Loucy (cell line): ENCODE measurements at regions not wholly inside any gene's neighbourhood (a gene's known extent, or its start where the extent isn't known, plus 50 kb on each side); places are given as distances from the start of the nearest gene placed in this dataset.

Experiments used
- H2AFZ ChIP-seq: fragments of 200-600 bp; sonication (generic); 2 replicates; pipeline ENCODE4 v1.6.0; 2016; ENCODE audit warnings: antibody characterized with exemption, mild to moderate bottlenecking, low read length, moderate library complexity
- H3F3A ChIP-seq: fragments of 200-600 bp; 2 replicates; pipeline ENCODE4 v1.6.0; 2016; ENCODE audit warnings: antibody characterized with exemption, low read depth, mild to moderate bottlenecking
- H3K27me3 ChIP-seq: fragments of 200-600 bp; sonication (generic); 2 replicates; pipeline ENCODE4 v1.6.1; 2014; ENCODE audit warnings: low read length, mild to moderate bottlenecking; ENCODE audit not compliant: insufficient read depth, poor library complexity, severe bottlenecking
- H3K36me3 ChIP-seq: fragments of 200-600 bp; sonication (generic); 2 replicates; pipeline ENCODE4 v1.6.1; 2016; ENCODE audit warnings: low read length; ENCODE audit not compliant: insufficient read depth
- H3K4me1 ChIP-seq: fragments of 200-600 bp; sonication (generic); 2 replicates; pipeline ENCODE4 v1.5.1; 2014; ENCODE audit warnings: low read length, mild to moderate bottlenecking; ENCODE audit not compliant: insufficient read depth, poor library complexity, severe bottlenecking
- H3K4me2 ChIP-seq: fragments of 200-600 bp; sonication (generic); 2 replicates; pipeline ENCODE4 v1.6.0; 2014; ENCODE audit warnings: antibody characterized with exemption, low read length, low read depth, mild to moderate bottlenecking; ENCODE audit not compliant: poor library complexity, severe bottlenecking
- H3K4me3 ChIP-seq: fragments of 200-600 bp; sonication (generic); 2 replicates; pipeline ENCODE4 v1.5.1; 2014; ENCODE audit warnings: low read length, mild to moderate bottlenecking, mixed read lengths; ENCODE audit not compliant: poor library complexity, severe bottlenecking
- H3K79me2 ChIP-seq: fragments of 200-600 bp; sonication (generic); 2 replicates; pipeline ENCODE4 v1.6.1; 2014; ENCODE audit warnings: low read length; ENCODE audit not compliant: insufficient read depth
- H3K9ac ChIP-seq: fragments of 200-600 bp; sonication (generic); 2 replicates; pipeline ENCODE4 v1.6.0; 2014; ENCODE audit warnings: mild to moderate bottlenecking, low read depth, low read length, moderate library complexity; ENCODE audit not compliant: poor library complexity, severe bottlenecking
- H3K9me2 ChIP-seq: fragments of 200-600 bp; sonication (generic); replicated peaks from 2 replicates; pipeline ENCODE4 v1.6.1; 2016; ENCODE audit warnings: low read depth, low read length, mixed read lengths
- H3K9me3 ChIP-seq: fragments of 200-600 bp; sonication (generic); 2 replicates; pipeline ENCODE4 v1.6.1; 2014; ENCODE audit warnings: mild to moderate bottlenecking, antibody characterized with exemption, low read length, low read depth; ENCODE audit not compliant: insufficient read depth
- H4K20me1 ChIP-seq: fragments of 200-600 bp; sonication (generic); 2 replicates; pipeline ENCODE4 v1.6.0; 2014; ENCODE audit warnings: antibody characterized with exemption, low read length, mild to moderate bottlenecking; ENCODE audit not compliant: insufficient read depth, poor library complexity, severe bottlenecking
- CTCF ChIP-seq: fragments of 200-600 bp; sonication (generic); conservative IDR thresholded peaks from 2 replicates; pipeline ENCODE4 v1.5.1; 2014; ENCODE audit warnings: mild to moderate bottlenecking, antibody characterized with exemption, low read length
- EZH2phosphoT487 ChIP-seq: fragments of 200-600 bp; IDR thresholded peaks from 2 replicates; pipeline ENCODE4 v1.6.1; 2018; ENCODE audit warnings: antibody characterized with exemption, mild to moderate bottlenecking, moderate library complexity, borderline replicate concordance

- H3K36me3 ChIP-seq: no peaks in the 10 kb centered on the region
- no peak overlapping the region for H2AFZ ChIP-seq
- H3K79me2 ChIP-seq: no peaks in the 10 kb centered on the region
- TF ChIP-seq CTCF: no peak
- no peak for TF ChIP-seq EZH2phosphoT487
- H3K27me3 ChIP-seq: no peaks in the 10 kb centered on the region
- H3K9me2 ChIP-seq: no peaks in the 10 kb centered on the region
- H4K20me1 ChIP-seq: no peaks in the 10 kb centered on the region
- no peaks in the 10 kb centered on the region for H3K4me1 ChIP-seq
- H3F3A ChIP-seq: no peaks in the 10 kb centered on the region
- peaks cover 8% of the 10 kb centered on the region for H3K9me3 ChIP-seq
- no peak overlapping the region for H3K9ac ChIP-seq
- H3K4me3 ChIP-seq: no peak overlapping the region
- H3K4me2 ChIP-seq: no peak overlapping the region
Observed at GRCh38 chr12:131315601-131316000, 361.9 kb downstream of the ADGRD1 start.

- no peaks in the 10 kb centered on the region for H4K20me1 ChIP-seq
- TF ChIP-seq EZH2phosphoT487: no peak
- no peak for TF ChIP-seq CTCF
- no peaks in the 10 kb centered on the region for H3K4me1 ChIP-seq
- no peaks in the 10 kb centered on the region for H3K36me3 ChIP-seq
- H3K9me3 ChIP-seq: peaks cover 9% of the 10 kb centered on the region
- H3F3A ChIP-seq: no peaks in the 10 kb centered on the region
- H3K4me2 ChIP-seq: no peak overlapping the region
- no peaks in the 10 kb centered on the region for H3K79me2 ChIP-seq
- no peak overlapping the region for H2AFZ ChIP-seq
- H3K9ac ChIP-seq: no peak overlapping the region
- no peak overlapping the region for H3K4me3 ChIP-seq
- H3K9me2 ChIP-seq: no peaks in the 10 kb centered on the region
- H3K27me3 ChIP-seq: no peaks in the 10 kb centered on the region
Observed at GRCh38 chr12:131316388-131316787, 362.7 kb downstream of the ADGRD1 start.

GRCh38 chr12:131318045-131318685 lies 364.5 kb downstream of the ADGRD1 start:
- Histone ChIP-seq H3K4me1 (no peaks in the 10 kb centered on the region), H3F3A (no peaks in the 10 kb centered on the region), H3K4me2 (no peak overlapping the region), H3K79me2 (no peaks in the 10 kb centered on the region), H3K4me3 (no peak overlapping the region), H3K36me3 (no peaks in the 10 kb centered on the region), H3K9me3 (peaks cover 12% of the 10 kb centered on the region), H3K27me3 (no peaks in the 10 kb centered on the region), H2AFZ (no peak overlapping the region), H3K9me2 (no peaks in the 10 kb centered on the region), H3K9ac (no peak overlapping the region), H4K20me1 (no peaks in the 10 kb centered on the region)
- no peak for TF ChIP-seq CTCF
- no peak for TF ChIP-seq EZH2phosphoT487
